HG02981 (cell line): ENCODE measurements at regions not wholly inside any gene's neighbourhood (a gene's known extent, or its start where the extent isn't known, plus 50 kb on each side); places are given as distances from the start of the nearest gene placed in this dataset.

ENCODE experiments used
- ATAC-seq: cut with Tn5 transposase; IDR thresholded peaks from one replicate; pipeline ENCODE4 v1.9.1; 2021; ENCODE audit warnings: mild to moderate bottlenecking, moderate library complexity; ENCODE audit not compliant: unreplicated experiment

- no peak for ATAC-seq
Measured at GRCh38 chr17:72439893-72440502, 319.2 kb downstream of the SOX9 start.

- no peak for ATAC-seq
Measured at GRCh38 chr17:72440961-72441360, 320.1 kb downstream of the SOX9 start.

DNA sequence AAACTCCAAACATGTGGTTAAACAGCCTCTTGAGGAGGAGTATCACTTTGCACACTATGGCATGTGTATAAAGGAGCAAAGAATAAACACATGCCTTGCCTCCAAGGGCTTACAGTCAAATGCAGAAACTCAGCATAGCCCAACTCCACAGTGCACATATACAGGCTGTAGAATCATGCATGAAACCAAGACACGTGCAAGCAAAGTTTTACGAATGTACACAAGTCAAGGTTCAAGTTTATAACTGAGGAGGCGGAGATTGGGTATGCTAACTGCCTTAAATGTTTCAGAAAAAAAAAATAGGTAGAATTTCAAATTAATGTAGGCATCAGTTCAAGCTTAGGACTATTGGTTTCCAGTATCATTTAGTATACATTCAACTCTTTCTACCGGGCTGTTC lies 321.1 kb downstream of the SOX9 start:
- ATAC-seq, result no peak

- no peak for ATAC-seq
Measured at GRCh38 chr17:72444517-72445054, 323.8 kb downstream of the SOX9 start.

GRCh38 chr17:72445055-72445991 lies 324.5 kb downstream of the SOX9 start:
- ATAC-seq, result no peak

DNA sequence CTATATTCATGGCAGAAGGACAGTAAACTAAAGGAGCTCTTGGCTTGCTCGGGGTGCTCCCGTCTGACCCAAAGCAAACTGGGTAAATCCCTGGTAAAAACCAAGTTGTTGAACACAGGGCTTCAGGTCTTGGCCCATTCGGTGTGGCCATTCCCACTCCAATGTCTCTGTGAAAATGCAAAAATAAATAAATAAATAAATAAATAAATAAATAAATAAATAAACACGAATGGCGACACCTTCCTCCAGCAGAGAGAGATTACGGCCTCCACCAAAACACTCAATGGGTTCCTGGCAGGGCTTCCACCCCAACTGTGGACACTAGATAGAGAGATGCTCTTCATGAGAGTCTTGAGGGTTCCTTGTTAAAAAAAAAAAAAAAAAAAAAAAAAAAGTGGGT lies 325.3 kb downstream of the SOX9 start:
- no peak for ATAC-seq

GRCh38 chr17:72446525-72447250 lies 325.9 kb downstream of the SOX9 start:
- ATAC-seq, result no peak

DNA sequence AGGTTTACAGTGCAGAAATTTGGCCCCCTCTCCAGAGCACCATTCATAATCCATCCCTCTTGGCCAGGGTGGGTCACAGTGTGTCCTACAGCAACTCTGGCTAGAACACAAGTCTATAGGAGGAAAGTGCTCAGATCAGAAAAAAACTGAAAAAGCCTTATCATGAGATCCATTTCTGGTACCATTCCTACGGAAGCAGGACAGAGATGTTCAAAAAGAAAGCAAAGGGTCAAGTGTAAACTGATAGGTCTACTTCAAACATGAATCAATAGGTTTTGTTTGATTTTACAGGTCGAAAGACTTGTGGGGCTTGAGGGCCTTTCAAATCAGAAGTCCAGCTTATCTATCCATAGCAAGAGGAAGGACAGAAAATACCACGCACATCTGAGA lies 326.4 kb downstream of the SOX9 start:
- ATAC-seq, result no peak

DNA sequence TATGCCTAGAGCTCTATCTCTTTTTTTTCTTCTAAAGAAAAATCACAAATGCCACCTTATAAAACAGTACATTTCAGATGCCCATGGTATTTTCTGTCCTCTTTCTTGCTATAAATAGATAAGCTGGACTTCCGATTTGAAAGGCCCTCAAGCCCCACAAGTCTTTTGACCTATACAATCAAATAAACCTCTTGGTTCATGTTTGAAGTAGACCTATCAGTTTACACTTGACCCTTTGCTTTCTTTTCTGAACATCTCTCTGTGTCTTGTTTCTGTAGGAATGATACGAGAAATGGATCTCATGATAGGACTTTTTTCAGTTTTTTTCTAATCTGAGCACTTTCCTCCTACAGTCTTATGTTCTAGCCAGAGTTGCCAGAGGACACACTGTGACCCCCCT lies 327.2 kb downstream of the SOX9 start:
- no peak for ATAC-seq

DNA sequence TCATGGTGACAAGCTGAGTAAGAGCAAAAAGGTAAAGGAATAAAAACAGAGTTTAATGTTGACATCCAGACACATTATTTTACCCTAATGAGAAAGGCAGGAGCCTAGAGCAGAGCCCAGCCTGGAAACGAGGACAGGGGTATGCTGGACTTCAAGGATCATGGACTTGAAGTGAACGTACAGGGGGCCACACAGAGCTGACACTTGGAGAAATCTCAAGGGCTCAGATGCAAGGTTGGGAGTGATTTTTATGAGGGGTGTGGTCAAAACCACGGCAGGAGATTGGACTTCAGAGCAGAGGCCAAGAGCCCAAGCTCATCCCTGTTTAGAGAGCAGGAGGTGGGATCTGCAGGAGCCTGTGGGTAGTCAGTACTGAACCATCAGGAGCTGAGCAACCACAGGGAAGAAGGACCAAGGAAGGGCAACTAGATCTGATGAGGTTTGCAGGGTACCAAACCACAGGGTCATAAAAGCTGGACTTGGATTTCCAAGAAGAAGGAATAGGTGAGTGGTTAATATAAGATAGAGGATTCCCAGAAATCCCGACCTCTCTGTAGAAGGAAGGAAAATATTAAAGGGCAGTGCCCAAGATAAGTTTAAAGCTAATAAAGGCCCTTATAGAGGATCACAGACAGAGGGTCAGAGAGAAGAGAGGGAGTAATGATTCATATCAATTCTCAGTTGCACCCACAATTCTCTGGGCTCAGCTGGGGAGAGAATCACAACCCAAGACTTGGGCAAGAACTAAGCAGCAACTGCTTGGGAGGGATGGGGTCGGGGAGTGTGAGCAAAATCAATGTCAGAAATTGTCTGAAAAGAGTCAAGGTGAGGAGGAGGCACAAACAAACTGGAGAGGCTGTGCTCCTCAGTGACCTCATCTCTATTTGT lies 331.7 kb downstream of the SOX9 start:
- ATAC-seq, result peak; percentile 54

GRCh38 chr17:72454342-72454741 lies 333.5 kb downstream of the SOX9 start:
- no peak for ATAC-seq

DNA sequence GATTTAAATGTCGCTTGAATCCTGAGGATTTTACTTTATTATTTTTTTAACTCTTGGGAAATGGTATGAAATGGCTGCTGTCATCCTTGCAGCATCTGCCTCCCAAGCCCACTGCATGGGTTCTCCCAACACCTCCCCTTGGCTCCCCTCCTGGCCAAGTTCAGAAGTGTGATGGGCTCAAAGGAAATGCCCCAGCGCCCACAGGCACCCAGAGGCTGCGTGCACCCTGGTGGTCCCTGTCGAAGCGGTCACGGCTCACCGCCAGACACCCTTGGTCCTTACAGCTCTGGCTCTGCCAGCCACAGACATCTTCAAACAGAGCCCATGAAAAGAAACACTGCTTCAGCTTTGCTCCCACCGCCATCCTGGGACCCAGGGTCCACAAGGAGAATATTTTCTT lies 334.7 kb downstream of the SOX9 start:
- ATAC-seq, result no peak

DNA sequence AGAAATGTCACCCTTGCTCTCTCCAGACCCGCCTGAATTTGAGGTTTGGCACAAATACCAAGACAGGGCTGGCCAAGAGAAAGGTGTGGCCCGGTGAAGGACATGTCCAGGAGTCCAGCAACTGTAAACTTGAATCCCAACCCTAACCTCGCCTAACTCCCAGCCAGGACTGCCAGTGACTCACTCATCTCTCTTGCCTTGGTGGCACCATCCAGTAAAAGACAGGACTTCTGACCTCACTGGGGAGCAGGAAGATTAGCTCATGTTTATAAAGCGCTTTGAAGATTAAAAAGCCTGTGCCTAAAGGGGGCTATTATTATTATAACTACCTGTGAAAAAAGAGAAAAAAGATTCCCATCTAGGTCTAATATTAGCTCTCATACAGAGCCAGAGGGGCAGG lies 335.3 kb downstream of the SOX9 start:
- no peak for ATAC-seq

GRCh38 chr17:72457712-72458111 lies 336.9 kb downstream of the SOX9 start:
- ATAC-seq, result no peak

GRCh38 chr17:72458301-72458700 lies 337.5 kb downstream of the SOX9 start:
- no peak for ATAC-seq

- ATAC-seq, result no peak
Measured at GRCh38 chr17:72460711-72461110, 339.9 kb downstream of the SOX9 start.

GRCh38 chr17:72461757-72462156 lies 340.9 kb downstream of the SOX9 start:
- no peak for ATAC-seq

- ATAC-seq, result no peak
Measured at GRCh38 chr17:72462407-72462806, 341.6 kb downstream of the SOX9 start.

- ATAC-seq, result no peak
Measured at GRCh38 chr17:72462814-72463213, 342.0 kb downstream of the SOX9 start.

DNA sequence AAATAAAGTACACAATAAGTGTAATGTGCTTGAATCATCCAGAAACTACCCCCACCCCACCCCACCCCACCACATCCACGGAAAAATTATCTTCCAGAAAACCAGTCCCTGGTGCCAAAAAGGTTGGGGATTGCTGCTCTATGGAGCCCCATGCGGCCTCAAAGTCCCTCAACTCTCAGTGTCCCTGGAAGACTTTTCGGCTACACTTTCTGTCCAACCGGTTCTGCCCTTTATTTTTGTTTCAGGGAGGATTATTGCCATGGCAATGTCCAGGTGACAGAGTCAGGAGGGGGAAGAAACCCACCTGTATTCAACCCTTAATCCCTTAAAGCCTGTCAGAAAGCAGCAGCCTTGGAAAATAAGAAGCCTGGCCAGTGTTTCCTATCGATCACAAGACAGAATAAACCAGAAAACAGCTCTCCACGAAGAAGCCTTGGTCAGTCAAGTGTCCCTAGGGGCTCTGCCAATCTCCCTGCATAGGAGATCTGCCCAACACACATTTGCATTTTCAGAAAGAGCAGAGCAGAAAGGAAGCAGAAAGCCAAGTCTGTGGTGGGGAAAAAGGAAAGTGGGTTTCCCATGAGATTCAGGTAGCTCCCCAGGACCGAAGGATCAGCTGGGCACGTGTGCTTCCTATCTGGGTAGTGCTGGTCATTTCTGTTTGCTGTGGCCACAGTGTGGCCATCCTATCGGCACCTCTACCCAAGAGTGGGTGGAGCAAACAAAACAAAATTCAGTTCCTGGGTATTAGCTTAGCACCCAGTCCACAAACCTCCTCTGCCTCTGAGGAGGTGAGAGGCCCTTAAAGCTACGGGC lies 342.7 kb downstream of the SOX9 start:
- peak; percentile 39 for ATAC-seq
